ENCODE measurements at regions not wholly inside any gene's neighbourhood (a gene's known extent, or its start where the extent isn't known, plus 50 kb on each side); places are given as distances from the start of the nearest gene placed in this dataset.
A peak's percentile ranks its signal among the peaks of the same experiment; 100 is the strongest.

- H3K4me1 Mint-ChIP-seq, result peaks cover 6% of the 10 kb centered on the region
- peaks cover 4% of the 10 kb centered on the region for H3K27me3 Mint-ChIP-seq
These were observed 81.7 kb upstream of the ZNF648 start for GRCh38 chr1:182143154-182143657.

GRCh38 chr1:182142621-182143020, 81.1 kb upstream of the ZNF648 start:
- Mint-ChIP-seq H3K9me3 (no peaks in the 10 kb centered on the region), H3K36me3 (ENCODE audit: low read depth) (no peaks in the 10 kb centered on the region), H3K4me1 (peaks cover 6% of the 10 kb centered on the region), H3K27me3 (peaks cover 4% of the 10 kb centered on the region), H3K27ac (no peak overlapping the region), H3K4me3 (no peak overlapping the region)
- no peak for ATAC-seq (replicated peaks)

More at GRCh38 chr1:182143154-182143657, 81.7 kb upstream of the ZNF648 start:
- H3K4me3 Mint-ChIP-seq, result no peak overlapping the region
- no peaks in the 10 kb centered on the region for H3K36me3 Mint-ChIP-seq (ENCODE audit: low read depth)
- peak; percentile 80 for ATAC-seq (replicated peaks)
- peak overlapping the region; percentile 10 for H3K27ac Mint-ChIP-seq
- no peaks in the 10 kb centered on the region for H3K9me3 Mint-ChIP-seq

GRCh38 chr1:182141040-182141439, 79.5 kb upstream of the ZNF648 start:
- Mint-ChIP-seq H3K36me3 (ENCODE audit: low read depth) (no peaks in the 10 kb centered on the region), H3K27ac (no peak overlapping the region), H3K4me1 (peaks cover 4% of the 10 kb centered on the region), H3K27me3 (peaks cover 4% of the 10 kb centered on the region), H3K4me3 (no peak overlapping the region), H3K9me3 (no peaks in the 10 kb centered on the region)
- ATAC-seq (replicated peaks), result no peak

- Mint-ChIP-seq H3K4me1 (no peaks in the 10 kb centered on the region), H3K27ac (no peak overlapping the region), H3K4me3 (no peak overlapping the region), H3K36me3 (ENCODE audit: low read depth) (no peaks in the 10 kb centered on the region), H3K9me3 (peaks cover 1% of the 10 kb centered on the region), H3K27me3 (no peaks in the 10 kb centered on the region)
- no peak for ATAC-seq (replicated peaks)
These were observed 78.0 kb upstream of the ZNF648 start for GRCh38 chr1:182139496-182139895.

- H3K36me3 Mint-ChIP-seq (ENCODE audit: low read depth), result no peaks in the 10 kb centered on the region
- no peaks in the 10 kb centered on the region for H3K4me1 Mint-ChIP-seq
- H3K9me3 Mint-ChIP-seq, result peaks cover 10% of the 10 kb centered on the region
- H3K27ac Mint-ChIP-seq, result no peak overlapping the region
- no peak overlapping the region for H3K4me3 Mint-ChIP-seq
- no peak for ATAC-seq (replicated peaks)
- no peaks in the 10 kb centered on the region for H3K27me3 Mint-ChIP-seq
These were observed 76.0 kb upstream of the ZNF648 start for GRCh38 chr1:182137546-182137945.

- no peak for ATAC-seq (replicated peaks)
- H3K9me3 Mint-ChIP-seq, result peaks cover 10% of the 10 kb centered on the region
- H3K36me3 Mint-ChIP-seq (ENCODE audit: low read depth), result no peaks in the 10 kb centered on the region
- H3K27ac Mint-ChIP-seq, result no peak overlapping the region
- H3K4me1 Mint-ChIP-seq, result no peaks in the 10 kb centered on the region
- no peaks in the 10 kb centered on the region for H3K27me3 Mint-ChIP-seq
- H3K4me3 Mint-ChIP-seq, result no peak overlapping the region
These were observed 74.4 kb upstream of the ZNF648 start for GRCh38 chr1:182135946-182136345.

- no peaks in the 10 kb centered on the region for H3K27me3 Mint-ChIP-seq
- no peak for ATAC-seq (replicated peaks)
- H3K9me3 Mint-ChIP-seq, result peaks cover 10% of the 10 kb centered on the region
- no peaks in the 10 kb centered on the region for H3K4me1 Mint-ChIP-seq
- H3K4me3 Mint-ChIP-seq, result no peak overlapping the region
- no peaks in the 10 kb centered on the region for H3K36me3 Mint-ChIP-seq (ENCODE audit: low read depth)
- no peak overlapping the region for H3K27ac Mint-ChIP-seq
These were observed 72.7 kb upstream of the ZNF648 start for GRCh38 chr1:182134257-182134656.

- peaks cover 3% of the 10 kb centered on the region for H3K27me3 Mint-ChIP-seq
- H3K9me3 Mint-ChIP-seq, result peaks cover 10% of the 10 kb centered on the region
- no peak for ATAC-seq (replicated peaks)
These were observed 71.7 kb upstream of the ZNF648 start for GRCh38 chr1:182133181-182133580.

GRCh38 chr1:182129398-182129797, 67.9 kb upstream of the ZNF648 start:
- Mint-ChIP-seq H3K4me3 (no peak overlapping the region), H3K36me3 (ENCODE audit: low read depth) (no peaks in the 10 kb centered on the region), H3K27ac (no peak overlapping the region), H3K27me3 (peaks cover 3% of the 10 kb centered on the region), H3K9me3 (peaks cover 8% of the 10 kb centered on the region), H3K4me1 (no peaks in the 10 kb centered on the region)
- no peak for ATAC-seq (replicated peaks)

More at GRCh38 chr1:182133181-182133580, 71.7 kb upstream of the ZNF648 start:
- no peaks in the 10 kb centered on the region for H3K4me1 Mint-ChIP-seq
- no peaks in the 10 kb centered on the region for H3K36me3 Mint-ChIP-seq (ENCODE audit: low read depth)
- no peak overlapping the region for H3K27ac Mint-ChIP-seq
- H3K4me3 Mint-ChIP-seq, result no peak overlapping the region

GRCh38 chr1:182128502-182128901, 67.0 kb upstream of the ZNF648 start:
- no peak overlapping the region for H3K4me3 Mint-ChIP-seq
- H3K9me3 Mint-ChIP-seq, result no peaks in the 10 kb centered on the region
- H3K27ac Mint-ChIP-seq, result no peak overlapping the region
- H3K36me3 Mint-ChIP-seq (ENCODE audit: low read depth), result no peaks in the 10 kb centered on the region
- ATAC-seq (replicated peaks), result no peak
- peaks cover 3% of the 10 kb centered on the region for H3K27me3 Mint-ChIP-seq
- H3K4me1 Mint-ChIP-seq, result no peaks in the 10 kb centered on the region

- H3K9me3 Mint-ChIP-seq, result no peaks in the 10 kb centered on the region
- H3K4me3 Mint-ChIP-seq, result no peak overlapping the region
These were observed 66.1 kb upstream of the ZNF648 start for GRCh38 chr1:182127656-182128055.

GRCh38 chr1:182126272-182126800, 64.8 kb upstream of the ZNF648 start:
- Mint-ChIP-seq H3K9me3 (no peaks in the 10 kb centered on the region), H3K36me3 (ENCODE audit: low read depth) (no peaks in the 10 kb centered on the region), H3K4me3 (no peak overlapping the region), H3K27me3 (peaks cover 3% of the 10 kb centered on the region), H3K27ac (no peak overlapping the region), H3K4me1 (no peaks in the 10 kb centered on the region)
- no peak for ATAC-seq (replicated peaks)

More at GRCh38 chr1:182127656-182128055, 66.1 kb upstream of the ZNF648 start:
- ATAC-seq (replicated peaks), result no peak
- Mint-ChIP-seq H3K36me3 (ENCODE audit: low read depth) (no peaks in the 10 kb centered on the region), H3K4me1 (no peaks in the 10 kb centered on the region), H3K27ac (no peak overlapping the region), H3K27me3 (peaks cover 3% of the 10 kb centered on the region)

- Mint-ChIP-seq H3K4me1 (no peaks in the 10 kb centered on the region), H3K27ac (no peak overlapping the region), H3K36me3 (ENCODE audit: low read depth) (no peaks in the 10 kb centered on the region), H3K27me3 (no peaks in the 10 kb centered on the region), H3K4me3 (no peak overlapping the region), H3K9me3 (no peaks in the 10 kb centered on the region)
- ATAC-seq (replicated peaks), result no peak
These were observed 61.4 kb upstream of the ZNF648 start for GRCh38 chr1:182122913-182123260.

GRCh38 chr1:182122256-182122912, 60.9 kb upstream of the ZNF648 start:
- H3K36me3 Mint-ChIP-seq (ENCODE audit: low read depth), result no peaks in the 10 kb centered on the region
- peaks cover under 1% of the 10 kb centered on the region for H3K27me3 Mint-ChIP-seq
- H3K27ac Mint-ChIP-seq, result no peak overlapping the region
- H3K4me1 Mint-ChIP-seq, result no peaks in the 10 kb centered on the region
- H3K4me3 Mint-ChIP-seq, result no peak overlapping the region
- ATAC-seq (replicated peaks), result no peak
- no peaks in the 10 kb centered on the region for H3K9me3 Mint-ChIP-seq

- ATAC-seq (replicated peaks), result no peak
- no peaks in the 10 kb centered on the region for H3K9me3 Mint-ChIP-seq
These were observed 60.3 kb upstream of the ZNF648 start for GRCh38 chr1:182121787-182122186.

More at GRCh38 chr1:182121787-182122186, 60.3 kb upstream of the ZNF648 start:
- no peak overlapping the region for H3K4me3 Mint-ChIP-seq
- peaks cover 6% of the 10 kb centered on the region for H3K27me3 Mint-ChIP-seq
- no peak overlapping the region for H3K27ac Mint-ChIP-seq
- no peaks in the 10 kb centered on the region for H3K4me1 Mint-ChIP-seq
- no peaks in the 10 kb centered on the region for H3K36me3 Mint-ChIP-seq (ENCODE audit: low read depth)
